C4-2B (cell line): ENCODE measurements at regions not wholly inside any gene's neighbourhood (a gene's known extent, or its start where the extent isn't known, plus 50 kb on each side); places are given as distances from the start of the nearest gene placed in this dataset.
"Not testable (repeated sequence)": the region's sequence is repeated elsewhere in the genome, so short reads cannot be mapped to it uniquely, and the experiment has no call there.

ENCODE experiments used
- CTCF ChIP-seq: fragments of 450-650 bp; conservative IDR thresholded peaks from 2 replicates; pipeline ENCODE4 v1.5.1; 2017; ENCODE audit warnings: mild to moderate bottlenecking
- ZFX ChIP-seq: fragments of 450-650 bp; IDR thresholded peaks from 2 replicates; pipeline ENCODE4 v1.6.1; 2017

- not testable (repeated sequence) for TF ChIP-seq CTCF, ZFX
These were observed 1822.6 kb upstream of the PIK3C3 start for GRCh38 chr18:40132438-40132837.
